H1 (cell line): ENCODE measurements at regions not wholly inside any gene's neighbourhood (a gene's known extent, or its start where the extent isn't known, plus 50 kb on each side); places are given as distances from the start of the nearest gene placed in this dataset. TPM values are rescaled to one million over a fixed set of nuclear protein-coding genes. Genes with fewer than 3 reads are reported as not detected.

Source experiments
- small RNA-seq: library from polyadenylated mRNA; stranded (forward); fragments of <200 nt; extraction: miRNeasy Mini kit (QIAGEN cat#:217004); gene quantifications from one replicate; pipeline ENCODE3, GENCODE V24; 2013; ENCODE audit not compliant: insufficient read depth

Small RNAs in the stretch of these regions (small RNA-seq; reads per million reads assigned to genes)
- gene AL163153.1, result not detected
- gene AL358913.1, result not detected
- not detected for gene AL442163.3
